ENCODE measurements at regions not wholly inside any gene's neighbourhood (a gene's known extent, or its start where the extent isn't known, plus 50 kb on each side); places are given as distances from the start of the nearest gene placed in this dataset.

DNA sequence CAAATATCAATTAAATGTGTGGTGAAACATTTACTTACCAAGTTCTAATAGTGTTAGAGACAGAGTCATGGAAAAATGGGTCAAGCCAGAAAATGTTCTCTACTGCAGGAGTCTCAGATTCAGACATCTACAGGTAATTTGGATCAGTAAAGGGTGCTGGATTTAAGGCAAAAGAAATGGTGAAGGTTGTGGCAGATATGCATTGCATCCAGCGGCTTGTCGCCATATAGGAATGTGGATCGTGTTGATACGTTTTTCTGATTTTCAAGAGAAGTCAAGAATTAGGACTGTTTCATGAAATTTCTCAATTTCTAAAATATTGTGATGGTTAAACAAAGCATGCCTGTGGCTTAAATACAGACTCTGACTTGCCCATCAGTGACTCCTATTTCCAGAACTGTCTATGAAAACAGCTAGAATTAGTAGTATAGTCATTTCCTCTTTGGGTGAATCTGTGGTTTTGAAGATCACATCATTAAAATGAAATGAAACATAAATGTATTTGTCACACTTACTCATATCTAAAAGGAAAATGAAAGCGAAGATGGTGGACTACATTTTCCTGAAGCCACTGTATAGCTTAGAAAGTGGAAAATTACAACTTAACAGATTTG, 110.1 kb upstream of the VEGFC start:
- no peak for DNase-seq

DNA sequence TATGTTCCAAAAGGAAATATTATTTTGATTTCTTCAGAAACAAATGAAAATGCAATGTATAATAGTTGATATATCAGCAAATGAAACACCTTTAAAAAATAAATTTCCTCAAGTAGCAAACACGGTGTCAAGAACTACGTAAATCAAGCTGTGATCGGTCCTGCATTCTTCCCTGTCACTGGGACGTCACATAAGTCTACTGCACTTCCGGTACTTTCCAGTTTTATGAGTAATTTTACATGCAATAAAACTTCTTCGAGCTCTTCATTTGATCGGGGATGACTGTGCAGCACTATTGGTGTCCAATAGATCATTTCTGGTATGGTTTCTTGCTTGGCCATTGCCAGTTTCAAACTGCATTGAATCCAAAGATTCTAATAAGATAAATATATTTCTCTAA, 114.0 kb upstream of the VEGFC start:
- no peak for DNase-seq

DNA sequence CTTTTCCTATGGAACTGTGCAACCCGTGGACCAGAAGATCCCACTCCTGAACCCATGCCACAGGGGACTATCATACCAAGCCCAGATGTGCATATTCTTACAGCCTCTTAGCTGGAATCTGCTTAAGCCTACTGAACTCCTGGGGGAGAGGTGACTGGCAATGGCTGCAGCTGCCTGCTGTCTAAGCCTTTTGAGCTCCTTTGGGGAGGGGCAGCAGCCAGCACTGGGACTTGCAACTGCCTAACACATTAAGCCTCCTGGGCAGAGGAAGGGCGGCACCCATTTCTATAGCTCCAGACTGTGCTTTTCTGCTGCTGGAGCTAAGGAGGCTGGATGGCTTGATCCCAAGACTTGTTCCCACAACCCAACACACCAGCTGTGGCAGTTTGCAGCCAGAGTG, 117.9 kb upstream of the VEGFC start:
- DNase-seq: no peak

DNA sequence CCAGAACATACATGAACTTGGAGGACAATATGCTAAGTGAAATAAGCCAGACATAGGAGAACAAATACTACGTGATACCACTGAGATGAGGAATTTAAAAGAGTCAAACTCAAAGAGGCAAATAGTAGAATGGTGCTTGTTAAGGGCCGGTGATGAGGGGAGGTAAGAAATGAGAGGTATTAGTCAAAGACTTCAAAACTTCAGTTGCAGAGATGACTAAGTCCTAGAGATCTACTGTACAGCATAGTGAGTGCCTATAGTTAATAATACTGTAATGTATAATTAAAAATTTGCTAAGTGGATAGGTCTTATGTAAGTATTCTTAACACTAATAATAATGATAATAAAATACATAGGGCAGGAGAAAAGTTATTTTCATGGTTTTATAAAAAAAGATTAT, 126.9 kb upstream of the VEGFC start:
- DNase-seq: no peak

DNA sequence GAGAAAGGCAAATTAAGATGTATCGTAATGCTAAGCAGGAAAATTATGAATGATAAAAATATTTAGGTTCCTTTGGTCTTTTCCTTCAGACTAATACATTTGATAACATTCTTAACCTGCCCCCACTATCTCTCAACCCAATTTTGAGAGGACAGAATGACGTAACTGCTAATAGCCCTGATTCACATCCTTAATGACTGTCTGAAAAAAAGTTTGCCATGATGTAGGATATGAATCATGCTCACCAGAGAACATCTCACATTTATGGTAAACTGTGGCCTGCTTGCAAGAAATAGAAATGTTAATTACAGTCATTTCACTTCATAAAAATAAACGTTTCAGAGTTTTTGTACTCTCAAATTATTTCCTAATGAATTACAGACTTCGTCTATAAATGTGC, 128.0 kb upstream of the VEGFC start:
- DNase-seq: no peak

DNA sequence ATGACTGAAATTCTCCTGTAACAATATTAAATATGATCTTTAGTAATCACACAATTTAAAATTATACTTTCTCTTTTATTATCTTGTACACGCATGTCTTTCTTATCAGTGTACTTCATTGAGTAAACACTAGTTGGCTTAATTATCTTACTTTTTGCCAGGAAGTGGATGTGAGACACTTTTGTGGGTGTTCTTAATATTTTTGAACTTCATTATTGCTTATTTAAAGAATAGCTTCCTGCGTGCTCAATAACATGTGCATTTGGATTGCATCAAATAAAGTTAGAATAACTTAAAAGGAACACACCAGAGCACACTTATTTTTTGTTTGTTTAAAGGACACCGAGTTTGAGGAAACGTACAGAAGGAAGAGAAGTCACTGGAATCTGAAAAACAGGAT, 128.5 kb upstream of the VEGFC start:
- no peak for DNase-seq

DNA sequence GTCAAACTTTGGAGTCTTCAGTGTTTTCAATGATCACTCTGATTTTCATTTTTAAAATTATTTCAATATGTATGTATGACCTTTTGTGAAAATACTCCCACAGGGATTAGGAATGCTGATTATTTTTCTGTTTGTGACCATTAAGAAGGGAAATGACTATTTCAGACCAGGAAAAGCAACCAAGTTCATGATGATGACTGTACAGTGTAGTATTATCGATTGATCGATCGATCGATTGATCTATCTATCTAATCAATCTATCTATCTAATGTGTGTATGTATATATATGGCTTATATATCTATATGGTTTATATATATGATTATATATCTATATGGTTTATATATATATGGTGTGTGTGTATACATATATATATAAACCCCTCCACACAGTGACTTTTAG, 131.5 kb upstream of the VEGFC start:
- DNase-seq: no peak

DNA sequence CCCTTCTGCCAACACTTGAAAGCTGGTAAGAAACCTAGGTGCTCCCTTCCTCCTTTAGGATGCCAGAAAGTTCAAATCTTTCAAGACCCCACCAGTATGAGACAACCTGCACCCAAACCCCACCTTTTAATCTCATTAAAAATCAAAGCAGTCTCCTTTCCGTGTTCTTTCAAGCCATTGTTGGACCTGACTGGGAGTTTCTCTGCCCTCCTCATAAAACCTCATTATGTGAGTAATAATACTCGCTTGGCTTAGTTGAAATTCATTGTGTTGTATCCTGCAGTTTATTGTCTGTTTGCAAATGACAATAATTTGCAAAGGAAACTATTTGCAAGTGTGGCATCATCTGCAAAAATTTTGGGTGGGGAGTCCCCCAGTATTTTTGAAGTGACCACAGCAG, 133.2 kb upstream of the VEGFC start:
- DNase-seq: no peak

DNA sequence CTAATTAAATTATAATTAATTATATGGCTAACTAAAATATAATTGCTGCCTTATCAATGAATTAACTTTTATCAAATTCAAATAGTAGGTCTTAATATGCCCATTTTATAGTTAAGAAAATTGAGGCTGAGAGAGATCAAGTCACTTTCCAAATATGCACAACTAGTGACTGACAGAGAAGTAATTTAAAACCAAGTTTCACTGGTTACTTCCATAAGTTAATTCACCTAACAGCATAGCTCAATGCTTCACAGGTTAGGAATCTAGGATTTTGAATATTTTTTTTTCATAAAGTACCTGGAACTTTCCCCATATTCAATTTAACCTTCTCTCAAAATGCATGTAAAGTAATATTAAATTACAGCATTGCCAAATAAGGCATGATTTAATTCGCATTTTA, 134.4 kb upstream of the VEGFC start:
- no peak for DNase-seq

DNA sequence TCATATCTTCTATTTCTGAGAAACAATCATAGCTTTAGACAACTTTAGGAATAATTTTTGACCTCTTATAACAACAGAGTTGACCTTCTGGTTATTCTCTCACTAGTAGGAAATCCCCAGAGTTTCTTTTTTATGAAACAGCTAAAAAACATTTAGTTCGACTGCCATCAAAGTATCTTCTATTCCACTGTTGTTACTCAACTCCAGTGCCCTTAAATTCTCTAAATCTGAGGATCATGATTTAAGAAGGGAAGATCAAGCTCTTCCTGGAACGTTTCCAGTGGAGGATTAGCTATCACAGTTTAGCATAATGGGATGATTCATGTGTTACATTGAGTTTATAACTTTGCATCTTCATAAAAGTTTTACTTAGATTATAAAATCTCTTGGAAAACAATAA, 134.9 kb upstream of the VEGFC start:
- DNase-seq: no peak

DNA sequence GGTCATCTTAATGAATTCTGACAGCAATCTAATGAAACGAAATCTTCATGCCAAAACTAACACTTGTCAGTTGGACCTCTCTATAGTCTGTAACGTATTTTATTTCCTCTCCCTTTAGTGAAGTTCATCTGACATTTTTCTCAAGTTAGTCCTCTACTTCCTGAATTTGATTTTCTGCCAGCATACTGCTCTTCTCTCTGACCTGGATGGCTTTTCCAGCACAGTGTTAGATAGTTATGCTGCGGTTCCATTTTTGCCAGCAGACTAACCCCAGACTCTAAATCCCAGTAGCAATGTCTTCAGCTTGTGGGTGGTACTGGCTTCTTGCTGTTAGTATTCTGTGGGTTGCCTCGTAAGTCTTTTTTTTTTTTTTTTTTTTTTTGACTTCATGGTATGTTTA, 146.7 kb upstream of the VEGFC start:
- DNase-seq: no peak

DNA sequence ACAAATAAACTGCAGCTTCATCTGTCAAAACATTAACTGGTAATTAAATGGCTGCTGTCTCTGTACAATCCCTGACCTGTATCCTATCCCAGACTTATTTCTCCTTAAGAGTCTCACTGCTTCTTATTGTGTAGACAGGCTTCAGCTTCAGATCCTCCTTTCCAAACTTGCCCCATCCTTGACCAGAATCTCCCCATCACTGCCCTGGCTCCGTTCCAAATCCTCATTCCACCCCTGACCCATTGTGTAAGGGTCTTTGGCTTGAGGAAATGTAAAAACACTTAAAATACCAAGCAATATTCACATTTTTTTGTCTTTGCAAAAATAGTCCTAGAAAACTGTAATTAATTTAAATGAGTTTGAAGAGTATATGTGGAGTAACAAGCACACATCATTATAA, 152.6 kb upstream of the VEGFC start:
- DNase-seq: no peak

DNA sequence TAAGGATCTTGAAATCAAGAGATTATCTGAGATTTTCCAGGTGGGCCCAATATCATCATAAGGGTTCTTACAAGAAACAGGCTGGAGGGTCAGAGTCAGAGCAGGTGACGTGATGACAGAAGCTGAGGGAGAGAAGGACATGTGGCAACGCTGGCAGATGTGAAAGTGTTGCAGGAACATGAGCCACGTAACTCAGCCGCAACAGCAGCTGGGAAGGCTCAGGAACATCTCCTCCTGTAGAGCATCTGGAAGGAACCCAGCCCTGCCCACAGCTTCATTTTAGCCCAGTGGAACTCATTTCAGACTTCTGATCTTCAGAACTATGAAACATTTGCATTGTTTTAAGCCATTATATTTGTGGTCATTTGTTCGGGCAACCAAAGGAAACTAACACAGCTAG, 156.3 kb upstream of the VEGFC start:
- no peak for DNase-seq

DNA sequence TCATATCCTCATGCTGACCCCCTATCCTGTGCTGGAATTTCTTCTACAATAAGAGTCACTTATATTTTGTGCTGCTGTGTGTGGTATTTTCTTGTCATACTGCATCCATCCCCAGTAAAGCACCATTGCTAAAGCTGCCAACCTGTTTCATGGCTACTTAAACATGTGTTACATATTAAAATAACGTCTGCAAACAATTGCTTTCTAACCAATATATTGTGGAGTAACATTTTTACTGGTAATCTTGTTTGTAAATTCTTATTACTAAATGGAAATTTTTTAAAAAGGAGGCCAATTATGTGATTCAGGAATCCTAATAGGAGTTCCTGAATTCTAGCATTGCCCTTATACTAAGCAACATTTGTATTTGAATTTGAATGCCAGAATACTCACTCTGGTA, 160.3 kb upstream of the VEGFC start:
- DNase-seq: no peak

DNA sequence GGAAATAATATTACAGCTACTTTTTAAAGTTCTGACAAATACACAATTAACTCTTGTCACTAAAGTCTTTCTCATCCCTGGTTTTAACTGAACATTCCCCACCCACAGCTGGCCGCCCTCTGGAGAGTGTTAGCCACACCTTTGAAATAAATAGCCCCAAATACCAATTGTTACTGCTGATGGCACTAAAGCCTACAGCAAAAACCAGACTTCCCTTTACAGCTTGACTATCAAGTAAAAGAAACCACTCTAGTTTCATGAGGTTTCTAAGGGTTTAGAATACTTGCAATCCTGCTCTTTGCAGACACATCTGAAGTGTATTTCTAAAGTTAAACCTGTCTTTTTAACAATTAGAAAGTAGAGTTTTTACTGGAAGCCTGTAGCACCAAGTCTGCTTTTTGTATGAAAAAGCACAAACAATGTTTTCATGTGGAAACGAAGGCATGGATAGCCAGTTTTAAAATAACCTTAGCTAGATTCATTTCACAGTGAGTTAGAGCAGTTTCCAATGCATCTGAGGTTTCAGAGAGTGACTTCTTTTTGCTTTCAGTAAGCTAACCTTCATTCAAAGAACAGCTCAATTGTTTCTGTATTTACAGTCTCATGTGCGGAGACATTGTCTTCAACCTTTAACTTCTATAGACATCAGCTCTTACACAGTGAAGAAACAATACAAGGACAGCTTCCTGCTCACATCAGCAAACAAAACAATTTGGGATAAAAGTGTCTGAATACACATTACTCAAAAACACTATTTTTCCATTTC, 164.8 kb upstream of the VEGFC start:
- DNase-seq: no peak

DNA sequence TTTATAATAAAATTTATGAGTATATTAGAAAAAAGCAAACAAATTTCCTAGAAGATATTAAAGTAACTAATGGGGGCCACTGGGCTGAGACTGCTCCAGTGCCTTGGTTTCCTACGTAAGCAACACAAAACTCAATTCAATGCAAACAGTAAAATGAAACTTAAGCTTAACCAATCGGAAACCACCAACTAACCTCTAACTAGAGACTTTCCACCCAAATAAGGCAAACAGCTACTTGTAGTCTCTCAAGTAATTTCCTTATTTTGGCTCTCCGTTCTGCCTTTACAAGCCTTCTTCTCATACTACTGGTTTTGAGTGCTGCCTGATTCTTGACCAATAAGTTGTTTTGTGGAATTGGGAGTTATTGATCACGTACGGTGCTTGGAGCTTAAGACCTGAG, 167.3 kb upstream of the VEGFC start:
- DNase-seq: no peak

DNA sequence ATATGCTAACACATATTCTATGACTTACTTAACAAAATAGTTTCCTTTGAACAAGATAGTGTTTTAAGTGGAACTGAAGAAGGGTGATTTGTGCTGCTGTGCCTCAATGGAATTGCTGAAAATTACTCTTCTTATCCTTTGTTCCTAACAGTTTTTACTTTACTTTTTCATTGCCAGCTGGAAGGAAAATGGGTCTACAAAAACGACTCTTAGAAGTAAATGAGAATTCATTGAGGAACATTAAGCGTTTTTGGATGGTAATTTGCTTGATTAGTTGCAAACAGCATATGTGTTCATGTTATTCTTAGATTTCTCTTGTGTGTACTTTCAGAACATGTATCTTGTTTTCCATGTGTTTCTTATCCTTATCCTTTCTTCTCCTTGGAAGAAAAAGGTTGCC, 170.4 kb upstream of the VEGFC start:
- DNase-seq: no peak

DNA sequence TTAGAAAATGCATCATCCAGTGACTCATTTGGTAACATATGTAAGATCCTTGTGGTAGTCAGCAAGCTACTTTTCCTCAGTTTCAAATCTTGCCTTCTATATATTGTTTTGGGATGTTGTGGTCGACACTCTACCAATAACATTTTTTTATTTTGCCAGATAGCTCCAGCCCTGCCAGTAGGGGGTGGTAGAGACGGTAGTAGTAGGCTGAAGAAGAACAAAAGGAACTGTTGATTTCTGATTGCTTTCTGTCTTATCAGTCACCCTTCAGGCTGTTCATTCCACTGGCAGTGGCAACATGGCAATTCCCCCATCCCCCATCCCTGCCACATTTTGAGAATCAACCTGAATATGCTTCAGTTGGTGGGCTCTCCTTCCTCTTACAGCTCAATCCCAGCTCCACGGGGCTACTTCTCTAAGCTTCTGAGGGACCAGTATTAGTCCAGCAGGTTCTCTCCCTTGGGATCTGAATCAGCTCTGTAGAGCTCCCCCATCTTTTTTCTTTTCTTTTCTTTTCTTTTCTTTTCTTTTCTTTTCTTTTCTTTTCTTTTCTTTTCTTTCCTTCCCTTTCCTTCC, 171.5 kb upstream of the VEGFC start:
- no peak for DNase-seq

DNA sequence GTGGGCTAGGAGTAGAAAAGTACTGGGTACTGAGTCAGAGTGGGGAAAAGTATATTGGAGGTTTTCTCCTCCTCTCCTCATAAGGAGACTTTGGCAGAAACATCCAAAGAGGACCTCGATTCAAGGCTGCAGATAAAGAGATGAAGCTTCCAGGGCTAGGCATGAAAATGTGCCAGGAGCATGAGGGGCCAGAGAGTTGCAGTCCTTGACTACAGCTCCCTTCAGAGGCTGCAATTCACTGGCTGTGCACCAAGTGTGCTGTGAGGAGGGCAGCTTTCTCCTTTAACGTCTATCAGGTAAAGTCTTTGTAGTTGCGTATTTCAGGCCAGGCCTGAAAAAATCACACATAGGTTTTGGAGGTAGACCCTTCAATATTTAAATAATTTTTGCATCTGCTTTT, 174.9 kb upstream of the VEGFC start:
- no peak for DNase-seq

DNA sequence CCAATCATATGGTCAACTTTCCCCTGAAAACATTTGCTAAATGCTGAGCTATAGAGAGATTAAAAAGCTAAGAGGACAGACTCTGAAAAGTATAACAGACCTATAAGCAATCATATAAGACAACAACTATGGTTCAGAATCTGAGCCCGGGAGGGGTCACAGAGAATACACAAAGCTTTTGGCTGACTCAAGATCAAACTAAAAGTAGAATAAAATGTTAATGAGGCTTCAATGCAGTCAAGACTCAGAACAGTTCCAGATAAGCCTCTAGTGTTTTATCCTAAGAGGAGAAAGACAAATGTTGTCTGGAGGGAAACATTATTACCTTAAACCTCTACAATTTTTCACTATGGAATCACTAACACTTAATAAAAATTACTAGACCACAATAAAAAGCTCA, 175.4 kb upstream of the VEGFC start:
- DNase-seq: no peak

DNA sequence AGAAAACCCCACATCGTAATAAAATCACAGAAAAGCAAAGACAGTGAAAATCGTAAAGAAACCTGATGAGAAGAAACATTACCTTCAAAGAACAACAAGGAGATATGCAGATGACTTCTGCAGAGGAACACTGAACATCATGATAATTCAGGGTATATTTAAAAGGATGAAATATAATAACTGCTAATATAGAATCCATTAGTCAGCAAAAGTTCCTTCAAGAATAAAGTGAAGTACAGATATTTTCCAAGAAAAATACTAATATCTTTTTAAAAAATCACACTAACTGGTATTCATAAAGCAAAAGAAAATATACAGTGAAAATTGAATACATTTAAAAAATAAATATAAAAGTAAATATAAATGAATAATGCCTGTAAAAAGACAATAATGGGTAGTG, 176.3 kb upstream of the VEGFC start:
- no peak for DNase-seq

DNA sequence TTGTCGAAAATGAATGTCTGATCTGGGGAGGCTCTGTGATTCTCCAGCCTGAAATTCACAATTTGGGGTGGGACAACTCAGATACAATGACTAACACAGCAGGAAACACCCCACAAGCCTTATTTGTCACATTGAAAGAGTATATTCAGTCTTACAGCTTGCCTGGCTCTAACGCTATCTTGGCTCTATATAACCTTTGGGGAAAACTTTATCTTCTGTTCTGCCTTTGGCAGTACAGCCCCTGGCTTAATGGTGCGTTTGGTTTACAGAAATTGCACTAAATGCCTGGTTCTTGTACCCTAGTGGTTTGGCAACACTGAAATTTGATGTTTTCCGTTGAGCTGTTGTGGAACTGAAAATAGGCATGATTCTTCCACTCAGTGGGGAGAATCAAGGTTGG, 178.1 kb upstream of the VEGFC start:
- no peak for DNase-seq

DNA sequence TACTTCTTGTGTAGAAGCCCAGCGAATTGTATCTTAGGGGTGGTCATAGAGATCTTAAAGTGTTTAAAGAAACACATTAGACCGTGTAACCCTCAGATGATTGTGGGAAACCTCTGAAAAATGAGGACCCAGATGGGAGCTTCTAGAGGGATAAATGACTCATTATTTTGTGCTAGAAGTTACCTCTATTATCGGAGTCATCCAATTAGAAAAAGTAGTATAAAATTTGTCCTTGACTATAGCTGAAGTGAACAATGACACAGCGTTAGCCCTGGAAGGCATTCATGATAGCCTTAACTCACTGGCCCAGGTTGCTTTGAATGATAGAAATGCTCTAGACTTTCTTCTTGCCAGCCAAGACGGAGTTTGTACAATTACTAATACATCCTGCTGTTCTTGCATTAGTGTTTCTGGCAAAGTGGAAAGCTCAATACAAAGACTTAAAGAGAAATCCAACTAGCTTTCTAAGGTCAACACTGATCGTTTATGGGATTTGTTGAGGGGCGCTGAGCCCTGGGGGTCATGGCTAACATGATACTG, 178.9 kb upstream of the VEGFC start:
- no peak for DNase-seq

DNA sequence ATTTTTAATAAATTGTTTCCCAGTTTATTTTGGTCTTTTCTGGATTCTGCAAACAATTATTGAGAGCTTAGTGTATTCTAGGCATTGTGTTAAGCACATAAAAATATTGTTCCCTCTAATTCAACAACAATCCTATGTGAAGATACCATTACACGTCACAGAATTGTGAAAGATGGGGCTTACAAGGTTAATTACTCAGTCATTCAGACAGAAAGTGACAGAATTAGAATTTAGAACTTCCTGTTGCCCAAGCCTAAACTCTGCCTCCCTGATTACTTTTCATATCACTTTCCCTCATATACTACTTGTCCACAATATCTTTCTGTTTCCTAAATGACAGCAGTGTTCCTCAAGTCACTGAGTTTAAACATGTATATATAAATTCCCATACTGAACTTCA, 186.7 kb upstream of the VEGFC start:
- no peak for DNase-seq

Measured in C1 segment of cervical spinal cord (tissue), 14 donors.